ENCODE measurements at regions not wholly inside any gene's neighbourhood (a gene's known extent, or its start where the extent isn't known, plus 50 kb on each side); places are given as distances from the start of the nearest gene placed in this dataset.

DNA sequence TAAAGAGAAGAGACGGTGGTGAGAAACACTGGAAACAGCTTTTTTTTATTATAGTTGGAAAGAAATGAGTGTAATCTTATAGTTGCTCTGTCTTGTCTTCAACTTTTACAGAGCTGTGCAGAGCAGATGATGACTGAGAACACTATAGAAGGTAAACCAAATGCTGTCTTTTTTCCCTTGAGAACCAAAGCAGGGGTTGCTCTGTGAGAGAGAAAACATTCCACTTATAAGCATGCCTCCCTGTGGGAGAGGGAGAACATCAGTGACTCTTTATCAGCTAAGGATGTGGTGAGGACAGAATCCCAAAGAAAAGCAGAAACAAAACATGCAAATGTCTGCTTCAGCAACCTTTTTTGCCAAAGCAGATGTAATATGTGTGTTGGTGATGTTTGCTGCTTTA is 179.3 kb upstream of the HDDC2 start:
- no peak for DNase-seq (ENCODE audit: low read depth)
- H3K4me3 ChIP-seq (ENCODE audit: control insufficient read depth, low read depth, low read length) = no peak overlapping the region
- TF ChIP-seq, protein P1, sequence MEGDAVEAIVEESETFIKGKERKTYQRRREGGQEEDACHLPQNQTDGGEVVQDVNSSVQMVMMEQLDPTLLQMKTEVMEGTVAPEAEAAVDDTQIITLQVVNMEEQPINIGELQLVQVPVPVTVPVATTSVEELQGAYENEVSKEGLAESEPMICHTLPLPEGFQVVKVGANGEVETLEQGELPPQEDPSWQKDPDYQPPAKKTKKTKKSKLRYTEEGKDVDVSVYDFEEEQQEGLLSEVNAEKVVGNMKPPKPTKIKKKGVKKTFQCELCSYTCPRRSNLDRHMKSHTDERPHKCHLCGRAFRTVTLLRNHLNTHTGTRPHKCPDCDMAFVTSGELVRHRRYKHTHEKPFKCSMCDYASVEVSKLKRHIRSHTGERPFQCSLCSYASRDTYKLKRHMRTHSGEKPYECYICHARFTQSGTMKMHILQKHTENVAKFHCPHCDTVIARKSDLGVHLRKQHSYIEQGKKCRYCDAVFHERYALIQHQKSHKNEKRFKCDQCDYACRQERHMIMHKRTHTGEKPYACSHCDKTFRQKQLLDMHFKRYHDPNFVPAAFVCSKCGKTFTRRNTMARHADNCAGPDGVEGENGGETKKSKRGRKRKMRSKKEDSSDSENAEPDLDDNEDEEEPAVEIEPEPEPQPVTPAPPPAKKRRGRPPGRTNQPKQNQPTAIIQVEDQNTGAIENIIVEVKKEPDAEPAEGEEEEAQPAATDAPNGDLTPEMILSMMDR (conservative IDR thresholded peaks at IDR 0.05; ENCODE audit: control insufficient read depth, insufficient read depth, low read depth, low read length) = no peak

DNA sequence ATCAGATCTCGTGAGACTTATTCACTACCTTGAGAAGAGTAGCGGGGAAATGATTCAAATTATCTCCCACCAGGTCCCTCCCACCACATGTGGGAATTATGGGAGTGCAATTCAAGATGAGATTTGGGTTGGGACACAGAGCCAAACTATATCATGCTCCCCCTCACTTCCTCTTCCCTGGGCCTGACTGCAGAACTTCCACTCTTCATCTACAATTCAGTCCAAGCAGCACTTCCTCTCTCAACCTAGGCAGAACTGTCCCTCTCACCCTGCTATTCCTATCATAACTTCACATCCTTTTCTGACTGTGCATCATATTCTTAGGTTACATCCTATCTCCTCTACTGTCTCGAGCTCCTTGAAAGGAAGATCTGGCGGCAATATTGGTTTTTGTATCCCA is 184.0 kb upstream of the HDDC2 start:
- TF ChIP-seq, protein P1 (conservative IDR thresholded peaks at IDR 0.05; ENCODE audit: control insufficient read depth, insufficient read depth, low read depth, low read length) = no peak
- no peak for DNase-seq (ENCODE audit: low read depth)
- H3K4me3 ChIP-seq (ENCODE audit: control insufficient read depth, low read depth, low read length) = no peak overlapping the region

DNA sequence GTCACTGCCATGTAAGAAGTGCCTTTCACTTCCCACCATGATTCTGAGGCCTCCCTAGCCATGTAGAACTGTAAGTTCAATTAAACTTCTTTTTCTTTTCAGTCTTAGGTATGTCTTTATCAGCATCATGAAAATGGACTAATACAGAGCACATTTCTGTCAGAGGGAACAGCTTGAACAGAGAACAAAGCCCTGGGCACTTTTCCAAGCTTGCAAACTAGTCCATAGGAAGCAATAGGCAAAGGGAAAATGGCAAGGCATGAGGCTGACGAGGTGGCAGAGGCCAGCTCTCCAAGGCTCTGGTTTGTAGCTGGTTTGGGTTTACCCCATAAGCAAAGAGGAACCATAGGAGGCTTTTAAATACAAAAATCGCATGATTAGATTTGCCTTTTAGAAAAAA is 185.1 kb upstream of the HDDC2 start:
- DNase-seq (ENCODE audit: low read depth) = no peak
- TF ChIP-seq, protein P1 (conservative IDR thresholded peaks at IDR 0.05; ENCODE audit: control insufficient read depth, insufficient read depth, low read depth, low read length) = no peak
- no peak overlapping the region for H3K4me3 ChIP-seq (ENCODE audit: control insufficient read depth, low read depth, low read length)

DNA sequence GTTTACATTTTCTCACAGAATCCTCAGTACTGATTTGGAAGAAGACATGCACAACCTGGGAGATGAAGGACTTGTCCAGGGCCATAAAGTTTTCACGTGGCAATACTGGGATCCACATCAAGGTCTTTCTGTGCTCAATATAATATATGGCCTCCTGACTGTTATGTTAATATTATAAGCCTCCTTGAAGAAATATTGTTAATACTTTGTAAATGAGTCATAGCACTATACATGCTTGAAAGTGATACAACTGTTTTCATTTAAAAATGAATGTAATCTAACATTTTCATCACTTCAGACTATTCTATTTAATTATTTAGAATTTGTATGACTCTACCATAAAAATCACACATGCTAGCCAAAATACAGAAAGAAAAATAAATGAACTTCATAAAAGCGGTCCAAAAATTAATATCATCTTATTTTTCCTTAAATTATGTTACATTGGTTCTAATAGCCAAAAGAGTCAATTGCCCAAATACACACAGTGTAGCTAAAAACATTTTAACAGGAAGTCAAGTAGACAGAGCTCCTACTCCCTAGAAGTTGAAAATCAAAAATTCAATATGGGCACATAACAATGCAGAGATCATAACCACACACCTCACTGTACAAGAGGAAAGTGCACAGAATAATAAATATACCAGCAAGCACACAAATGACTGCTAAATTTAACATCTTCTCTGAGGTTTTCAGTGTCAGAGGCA is 188.0 kb upstream of the HDDC2 start:
- no peak overlapping the region for H3K4me3 ChIP-seq (ENCODE audit: control insufficient read depth, low read depth, low read length)
- TF ChIP-seq, protein P1 (conservative IDR thresholded peaks at IDR 0.05; ENCODE audit: control insufficient read depth, insufficient read depth, low read depth, low read length) = no peak
- no peak for DNase-seq (ENCODE audit: low read depth)

DNA sequence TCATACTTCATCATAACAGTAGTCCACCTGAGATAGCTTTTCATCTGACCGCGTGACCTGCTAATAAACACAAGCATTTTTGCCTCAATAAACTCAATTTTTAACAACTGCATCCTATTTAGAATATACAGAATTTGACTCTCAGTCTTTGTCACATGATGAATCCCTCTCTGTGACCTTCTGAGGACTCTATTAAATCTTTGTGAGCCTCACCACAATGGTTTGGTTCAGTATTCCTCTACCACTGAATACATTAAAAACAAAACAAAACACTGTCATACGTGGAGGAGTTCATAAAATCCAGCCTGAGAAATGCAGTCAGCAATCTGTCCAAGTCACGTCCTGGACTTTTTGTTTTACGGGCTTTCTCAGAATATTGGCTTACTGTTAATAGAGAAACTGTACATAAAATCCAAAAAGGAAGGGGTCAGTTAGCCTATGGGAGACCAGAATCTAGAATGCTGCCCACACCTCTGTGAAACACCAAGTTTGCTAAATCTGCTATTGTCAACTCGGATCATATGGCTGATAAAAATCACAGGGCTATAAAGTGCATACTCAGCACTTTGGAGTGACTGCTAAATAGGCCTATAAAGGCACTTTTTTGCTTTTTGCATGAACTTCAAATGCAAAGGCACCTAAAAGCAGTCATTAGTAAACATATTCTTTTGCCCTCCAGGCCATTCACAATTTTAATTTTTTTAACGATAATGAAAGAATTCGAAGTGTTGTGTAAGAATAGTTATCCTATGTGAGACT is 190.3 kb upstream of the HDDC2 start:
- H3K4me3 ChIP-seq (ENCODE audit: control insufficient read depth, low read depth, low read length) = no peak overlapping the region
- DNase-seq (ENCODE audit: low read depth) = no peak
- TF ChIP-seq, protein P1 (conservative IDR thresholded peaks at IDR 0.05; ENCODE audit: control insufficient read depth, insufficient read depth, low read depth, low read length) = no peak

DNA sequence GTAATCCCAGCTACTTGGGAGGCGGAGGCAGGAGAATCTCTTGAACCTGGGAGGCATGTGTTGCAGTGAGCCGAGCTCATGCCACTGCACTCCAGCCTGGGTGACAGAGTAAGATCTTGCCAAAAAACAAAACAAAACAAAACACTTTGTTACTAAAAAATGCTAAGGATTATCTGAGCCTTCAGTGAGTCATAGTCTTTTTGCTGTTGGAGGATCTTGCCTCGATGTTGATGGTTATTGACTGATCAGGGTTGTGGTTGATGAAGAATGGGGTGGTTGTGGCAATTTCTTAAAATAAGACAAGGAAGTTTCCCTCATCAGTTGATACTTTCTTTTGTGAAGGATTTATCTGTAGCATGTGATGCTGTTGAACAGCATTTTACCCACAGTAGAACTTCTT is 196.8 kb upstream of the HDDC2 start:
- DNase-seq (ENCODE audit: low read depth) = no peak

More for the DNA sequence above, 196.8 kb upstream of the HDDC2 start:
- TF ChIP-seq, protein P1 (conservative IDR thresholded peaks at IDR 0.05; ENCODE audit: control insufficient read depth, insufficient read depth, low read depth, low read length) = no peak
- H3K4me3 ChIP-seq (ENCODE audit: control insufficient read depth, low read depth, low read length) = no peak overlapping the region

Data from fibroblast of mammary gland (primary cell).